HFFc6 (cell line): ENCODE measurements at regions not wholly inside any gene's neighbourhood (a gene's known extent, or its start where the extent isn't known, plus 50 kb on each side); places are given as distances from the start of the nearest gene placed in this dataset.

Source experiments
- DNase-seq: peaks from one replicate; pipeline ENCODE4 v3.0.0-alpha.2; 2018
- H3K27ac Mint-ChIP-seq: 2 replicates; pipeline ENCODE4 v1.8.0; 2020; ENCODE audit warnings: mild to moderate bottlenecking, mixed read lengths
- H3K27me3 Mint-ChIP-seq: 2 replicates; pipeline ENCODE4 v1.8.0; 2021; ENCODE audit warnings: mild to moderate bottlenecking, moderate library complexity, mixed read lengths; ENCODE audit not compliant: insufficient read depth
- H3K36me3 Mint-ChIP-seq: 2 replicates; pipeline ENCODE4 v1.8.0; 2021; ENCODE audit warnings: low read depth, mixed read lengths
- H3K4me1 Mint-ChIP-seq: 2 replicates; pipeline ENCODE4 v1.8.0; 2020; ENCODE audit warnings: low read depth, mixed read lengths
- H3K4me3 Mint-ChIP-seq: 2 replicates; pipeline ENCODE4 v1.8.0; 2020; ENCODE audit warnings: mild to moderate bottlenecking, moderate library complexity, mixed read lengths
- H3K9me3 Mint-ChIP-seq: 2 replicates; pipeline ENCODE4 v1.8.0; 2020; ENCODE audit warnings: mild to moderate bottlenecking, mixed read lengths
- TF ChIP-seq, protein P1 (sequence below): fragments of 200-600 bp; sonication (generic); IDR thresholded peaks from 2 replicates; pipeline ENCODE4 v1.5.0; 2021; ENCODE audit warnings: antibody characterized with exemption, mild to moderate bottlenecking

DNA sequence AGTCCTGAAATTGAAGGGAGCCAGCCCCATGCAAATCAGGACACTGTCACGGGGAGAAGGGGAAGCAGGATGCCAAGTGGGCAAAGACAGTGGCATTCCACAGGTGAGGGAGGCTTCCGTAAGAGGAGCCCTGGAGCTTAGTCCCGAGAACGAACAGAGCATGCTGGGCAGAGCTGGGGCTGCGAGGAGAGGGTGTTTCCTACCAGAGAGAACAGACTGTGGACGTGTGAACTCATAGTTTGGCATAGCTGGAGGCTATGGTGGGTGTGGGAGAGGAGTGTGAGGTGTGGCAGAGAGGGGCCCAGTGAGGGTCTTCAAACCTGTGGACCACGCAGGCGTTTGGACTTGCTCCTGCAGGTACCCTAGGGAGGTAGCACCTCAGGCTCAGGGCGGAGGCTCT, 102.8 kb upstream of the SMIM23 start:
- TF ChIP-seq, protein P1, sequence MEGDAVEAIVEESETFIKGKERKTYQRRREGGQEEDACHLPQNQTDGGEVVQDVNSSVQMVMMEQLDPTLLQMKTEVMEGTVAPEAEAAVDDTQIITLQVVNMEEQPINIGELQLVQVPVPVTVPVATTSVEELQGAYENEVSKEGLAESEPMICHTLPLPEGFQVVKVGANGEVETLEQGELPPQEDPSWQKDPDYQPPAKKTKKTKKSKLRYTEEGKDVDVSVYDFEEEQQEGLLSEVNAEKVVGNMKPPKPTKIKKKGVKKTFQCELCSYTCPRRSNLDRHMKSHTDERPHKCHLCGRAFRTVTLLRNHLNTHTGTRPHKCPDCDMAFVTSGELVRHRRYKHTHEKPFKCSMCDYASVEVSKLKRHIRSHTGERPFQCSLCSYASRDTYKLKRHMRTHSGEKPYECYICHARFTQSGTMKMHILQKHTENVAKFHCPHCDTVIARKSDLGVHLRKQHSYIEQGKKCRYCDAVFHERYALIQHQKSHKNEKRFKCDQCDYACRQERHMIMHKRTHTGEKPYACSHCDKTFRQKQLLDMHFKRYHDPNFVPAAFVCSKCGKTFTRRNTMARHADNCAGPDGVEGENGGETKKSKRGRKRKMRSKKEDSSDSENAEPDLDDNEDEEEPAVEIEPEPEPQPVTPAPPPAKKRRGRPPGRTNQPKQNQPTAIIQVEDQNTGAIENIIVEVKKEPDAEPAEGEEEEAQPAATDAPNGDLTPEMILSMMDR = no peak
- Mint-ChIP-seq H3K9me3 (no peaks in the 10 kb centered on the region), H3K27me3 (peaks cover 23% of the 10 kb centered on the region), H3K4me3 (no peak overlapping the region), H3K4me1 (no peaks in the 10 kb centered on the region), H3K36me3 (no peaks in the 10 kb centered on the region), H3K27ac (no peak overlapping the region)
- DNase-seq = no peak

DNA sequence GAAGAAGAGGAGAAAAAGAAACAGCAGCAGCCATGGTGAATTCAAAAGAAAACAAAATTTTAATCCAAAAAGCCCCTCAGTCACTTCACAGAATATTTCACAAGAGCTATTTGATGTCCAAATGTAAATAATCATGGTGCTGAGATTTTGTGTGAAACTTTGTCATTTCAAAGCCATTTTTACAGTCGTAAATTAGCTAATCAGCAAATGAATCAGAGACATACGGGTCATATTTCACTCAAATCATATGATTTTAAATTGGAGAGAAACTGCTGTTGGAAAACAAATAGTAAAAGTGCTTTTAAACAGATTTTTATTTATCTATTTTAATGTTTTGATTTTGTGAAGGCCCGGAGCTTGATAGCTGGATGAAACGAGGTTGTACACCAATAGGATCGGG, 101.4 kb upstream of the SMIM23 start:
- peaks cover 33% of the 10 kb centered on the region for H3K27me3 Mint-ChIP-seq
- H3K4me3 Mint-ChIP-seq = no peak overlapping the region
- TF ChIP-seq, protein P1 = no peak
- H3K4me1 Mint-ChIP-seq = no peaks in the 10 kb centered on the region
- H3K9me3 Mint-ChIP-seq = no peaks in the 10 kb centered on the region
- H3K27ac Mint-ChIP-seq = no peak overlapping the region
- DNase-seq = no peak
- no peaks in the 10 kb centered on the region for H3K36me3 Mint-ChIP-seq

DNA sequence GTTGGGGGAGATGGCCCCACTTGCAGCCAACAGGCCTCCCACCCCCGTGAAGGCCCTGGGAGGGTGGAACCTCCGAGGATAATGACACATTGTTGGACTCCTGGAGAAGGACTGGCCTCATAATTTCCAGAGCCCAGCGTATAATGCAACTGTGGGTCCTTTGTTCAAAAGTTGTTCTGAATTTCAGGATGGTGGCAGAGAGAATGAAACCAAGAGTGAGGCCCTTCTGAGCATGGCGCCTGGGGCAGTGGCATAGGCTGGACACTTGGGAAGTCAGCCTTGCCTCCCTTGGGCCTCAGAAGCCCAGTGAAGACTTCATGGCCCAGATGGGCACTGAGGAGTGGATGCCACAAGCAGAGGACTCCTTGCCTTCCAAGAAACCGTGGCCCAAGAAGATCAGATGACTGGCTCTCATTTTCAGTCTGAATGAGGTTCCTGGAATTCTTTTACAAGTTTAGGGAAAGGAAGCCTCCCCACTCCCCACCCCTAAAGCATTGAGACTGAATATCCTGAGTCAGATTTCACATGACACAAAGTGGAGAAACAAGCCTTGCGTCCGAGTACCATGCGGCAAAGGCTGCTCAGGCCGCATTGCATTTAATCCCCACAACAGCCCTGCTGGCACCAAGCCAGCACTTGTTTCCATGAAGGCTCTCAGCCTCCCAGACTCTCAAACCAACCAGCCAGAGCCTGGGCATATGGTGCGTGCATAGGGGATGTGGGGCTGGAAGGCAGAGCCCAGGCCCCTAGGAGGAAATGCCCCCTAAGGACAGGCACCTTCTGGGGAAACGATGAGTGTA, 96.7 kb upstream of the SMIM23 start:
- no peak overlapping the region for H3K27ac Mint-ChIP-seq
- no peak overlapping the region for H3K4me3 Mint-ChIP-seq
- no peaks in the 10 kb centered on the region for H3K4me1 Mint-ChIP-seq
- TF ChIP-seq, protein P1 = no peak
- H3K36me3 Mint-ChIP-seq = no peaks in the 10 kb centered on the region
- H3K27me3 Mint-ChIP-seq = peaks cover 18% of the 10 kb centered on the region
- H3K9me3 Mint-ChIP-seq = no peaks in the 10 kb centered on the region
- DNase-seq = no peak

DNA sequence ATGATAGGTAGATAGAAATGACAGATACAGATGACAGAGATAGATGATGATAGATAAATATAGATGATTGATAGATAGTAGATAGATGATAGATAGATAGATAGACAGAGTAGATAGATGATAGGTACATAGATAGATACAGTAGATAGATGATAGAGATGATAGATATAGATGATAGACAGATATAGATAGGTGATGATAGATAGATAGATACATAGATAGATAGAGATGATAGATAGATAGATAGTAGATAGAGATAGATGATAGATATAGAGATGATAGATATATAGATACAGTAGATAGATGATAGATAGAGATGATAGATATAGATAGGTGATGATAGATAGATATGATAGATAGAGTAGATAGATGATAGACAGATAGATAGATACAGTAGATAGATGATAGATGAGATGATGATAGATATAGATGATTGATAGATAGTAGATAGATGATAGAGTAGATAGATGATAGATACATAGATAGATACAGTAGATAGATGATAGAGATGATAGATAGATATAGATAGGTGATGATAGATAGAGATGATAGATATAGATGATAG, 95.7 kb upstream of the SMIM23 start:
- Mint-ChIP-seq H3K4me3 (no peak overlapping the region), H3K4me1 (no peaks in the 10 kb centered on the region)
- TF ChIP-seq, protein P1 = no peak

DNA sequence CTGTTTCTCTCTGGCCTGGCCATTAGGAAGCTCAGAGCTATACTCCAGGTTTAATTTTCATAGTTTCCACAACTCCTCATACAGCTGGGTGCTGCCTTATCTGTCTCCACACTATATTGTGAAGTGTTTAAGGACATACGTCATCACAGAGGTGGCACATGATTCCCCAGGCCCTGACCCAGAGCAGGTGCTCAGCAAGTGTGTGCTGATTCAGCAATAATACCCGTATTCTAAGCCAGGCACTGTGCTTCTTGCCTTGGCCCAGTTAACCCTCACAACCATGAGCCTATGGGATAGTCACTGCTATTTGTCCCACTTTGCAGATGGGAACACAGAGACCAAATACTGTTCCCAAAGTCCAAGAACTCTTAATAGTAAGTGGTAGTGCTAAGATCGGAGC, 93.5 kb upstream of the SMIM23 start:
- TF ChIP-seq, protein P1 = no peak
- Mint-ChIP-seq H3K36me3 (no peaks in the 10 kb centered on the region), H3K4me1 (no peaks in the 10 kb centered on the region), H3K9me3 (no peaks in the 10 kb centered on the region), H3K27ac (no peak overlapping the region), H3K4me3 (no peak overlapping the region), H3K27me3 (peaks cover 30% of the 10 kb centered on the region)
- DNase-seq = no peak

More for the DNA sequence above, 95.7 kb upstream of the SMIM23 start:
- H3K27ac Mint-ChIP-seq = no peak overlapping the region
- peaks cover 23% of the 10 kb centered on the region for H3K27me3 Mint-ChIP-seq
- H3K36me3 Mint-ChIP-seq = no peaks in the 10 kb centered on the region
- H3K9me3 Mint-ChIP-seq = no peaks in the 10 kb centered on the region
- DNase-seq = no peak
